IPS-NIHi11 (cell line): ENCODE measurements at regions not wholly inside any gene's neighbourhood (a gene's known extent, or its start where the extent isn't known, plus 50 kb on each side); places are given as distances from the start of the nearest gene placed in this dataset.

Source experiments
- DNase-seq: peaks from one replicate; pipeline ENCODE4 v3.0.0; 2012; ENCODE audit warnings: mixed read lengths, low spot score

DNA sequence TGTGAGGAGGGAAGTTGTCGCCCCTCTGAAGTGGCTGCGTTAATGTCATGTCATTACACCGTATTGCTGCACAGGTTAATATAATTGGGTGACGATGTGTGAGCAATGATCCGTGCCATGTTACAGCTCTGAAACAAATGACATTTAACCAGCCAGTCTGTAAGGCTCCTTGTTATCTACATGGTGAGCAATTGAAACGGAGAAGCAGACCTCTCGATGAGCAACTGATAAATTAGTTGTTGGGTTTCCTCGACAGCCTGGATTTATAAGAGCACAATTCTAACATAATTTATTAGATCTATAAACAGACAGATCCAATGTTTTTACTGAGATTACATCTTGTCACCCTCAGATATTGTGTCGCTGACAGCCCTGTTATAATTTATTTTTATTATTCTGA is 49.9 kb upstream of the MAFB start:
- no peak for DNase-seq

DNA sequence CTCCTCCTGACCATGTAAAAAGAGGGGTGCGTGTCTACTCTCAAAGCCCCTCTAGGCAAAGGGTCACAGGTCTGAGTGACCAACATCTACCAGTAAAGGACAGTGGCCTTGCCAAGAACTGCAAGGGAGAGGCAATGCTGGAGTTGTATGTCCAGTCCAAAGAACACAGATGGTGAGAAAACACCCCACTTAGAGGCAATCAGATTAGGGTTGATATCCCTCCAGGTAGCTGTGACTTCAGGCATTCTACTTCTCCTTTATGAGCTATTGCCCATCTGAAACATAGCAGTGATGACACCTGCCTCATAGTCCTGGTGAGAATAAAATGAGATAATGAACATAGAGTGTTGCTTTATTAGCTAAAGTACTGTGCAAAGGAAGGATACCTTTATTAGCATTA is 50.8 kb upstream of the MAFB start:
- no peak for DNase-seq

DNA sequence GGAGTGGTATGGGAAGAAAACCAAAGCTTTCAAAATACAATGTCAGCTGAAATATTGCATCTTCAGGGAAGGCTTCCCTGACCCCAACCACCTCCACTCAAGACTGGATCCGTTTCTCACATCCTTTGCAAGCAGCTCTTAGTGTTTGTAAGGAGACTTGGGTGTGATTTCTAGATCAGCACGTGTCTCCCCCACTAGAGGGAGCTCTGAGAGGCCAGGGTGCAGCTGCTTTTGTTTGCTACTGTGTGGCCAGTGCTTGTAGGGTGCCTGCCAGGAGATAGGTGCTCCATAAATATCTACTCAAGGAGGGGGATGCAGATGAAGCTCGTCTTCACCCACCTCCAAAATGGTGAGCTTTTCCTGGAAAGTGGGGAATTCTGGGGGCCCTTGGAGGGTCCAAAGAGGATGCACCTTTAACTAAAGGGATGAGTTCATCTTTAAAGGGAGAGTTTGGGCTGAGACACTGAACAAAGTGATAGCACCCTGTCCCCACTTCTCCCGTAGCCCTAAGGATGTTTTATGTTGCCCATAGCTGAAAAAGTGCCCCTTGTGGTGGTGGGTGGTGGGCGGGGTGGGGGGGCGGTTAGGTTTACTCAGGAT is 52.6 kb upstream of the MAFB start:
- peak; percentile 67 for DNase-seq

DNA sequence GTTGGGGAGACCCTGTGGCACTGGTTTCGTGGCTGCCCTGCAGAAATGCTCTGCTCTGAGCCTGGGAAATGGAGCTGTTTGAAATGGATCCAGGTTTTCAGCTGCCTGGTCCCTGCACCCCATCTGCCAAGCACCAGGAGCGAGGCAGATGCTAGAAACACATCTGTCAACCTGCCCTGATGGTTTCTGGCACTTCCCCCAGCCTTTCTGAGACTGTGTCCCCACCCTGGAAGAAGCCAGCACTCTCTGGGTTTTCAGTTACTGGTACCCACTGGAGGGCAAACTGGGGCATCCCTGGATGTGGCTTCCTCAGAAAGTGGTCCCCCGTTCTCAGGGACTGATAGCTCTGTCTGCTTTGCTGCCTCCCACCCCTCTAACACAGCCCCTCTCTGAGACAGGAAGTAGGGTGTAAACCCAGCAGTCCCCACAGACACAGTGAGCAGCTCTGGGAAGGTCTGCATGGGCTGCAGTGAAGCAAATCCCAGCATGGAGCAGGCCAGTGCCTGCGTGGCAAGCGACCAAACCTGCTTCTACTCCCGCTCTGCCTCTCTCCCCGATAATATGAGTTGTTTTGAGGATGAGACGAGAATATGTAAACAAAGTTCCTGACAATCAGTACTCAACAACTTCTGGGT is 54.2 kb upstream of the MAFB start:
- DNase-seq, result no peak

DNA sequence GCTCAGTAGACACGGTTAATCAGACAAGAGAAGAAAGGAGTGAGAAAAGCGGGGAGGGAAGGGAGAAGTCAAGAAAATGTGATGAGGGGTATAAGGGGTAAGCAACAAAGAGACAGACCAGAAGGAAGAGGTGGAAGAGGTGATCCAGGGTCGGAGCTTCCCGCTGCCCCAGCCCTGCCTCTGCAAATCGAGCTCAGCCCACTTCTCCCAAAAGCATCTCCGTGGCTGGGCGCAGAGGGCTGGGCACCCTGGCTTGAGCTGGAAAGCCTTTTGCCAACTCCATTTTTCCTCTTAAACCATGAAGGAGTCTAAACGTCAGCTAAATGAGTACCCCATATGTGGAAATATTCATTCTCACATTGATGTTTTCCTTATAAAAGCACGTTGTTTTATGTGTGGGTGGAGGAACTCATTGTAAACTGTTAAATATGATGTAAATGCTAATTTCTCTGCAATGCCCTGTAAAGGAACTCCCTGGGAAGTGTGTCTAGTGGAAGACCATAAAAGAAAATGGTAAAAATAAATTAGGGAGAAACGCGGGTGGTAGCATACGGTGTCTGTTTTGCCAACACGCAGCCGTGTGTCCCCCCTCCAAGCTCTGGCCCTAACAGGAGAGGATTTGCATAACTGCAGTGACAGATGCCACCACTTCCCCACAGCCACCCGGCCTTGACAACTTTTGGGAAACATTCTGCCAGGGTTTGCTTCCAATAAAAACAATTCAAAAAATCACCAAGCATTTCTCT is 55.2 kb upstream of the MAFB start:
- DNase-seq, result no peak

DNA sequence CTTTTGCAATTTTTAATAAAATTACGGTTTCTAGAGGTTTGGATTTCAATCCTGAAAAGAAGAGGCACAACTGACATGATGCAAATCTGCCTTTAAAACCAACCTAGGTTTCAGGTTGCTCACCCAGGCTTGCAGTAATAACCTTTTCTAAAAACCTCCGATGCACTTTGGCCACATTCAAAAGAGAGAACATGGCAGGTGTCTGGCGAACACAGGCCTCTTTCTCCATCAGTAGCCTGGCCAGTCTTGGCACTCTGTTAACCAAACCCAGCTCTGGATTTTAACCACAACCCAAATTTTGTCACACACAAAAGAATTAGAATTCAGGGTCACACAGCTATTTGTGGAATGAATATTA is 55.8 kb upstream of the MAFB start:
- DNase-seq, result no peak

DNA sequence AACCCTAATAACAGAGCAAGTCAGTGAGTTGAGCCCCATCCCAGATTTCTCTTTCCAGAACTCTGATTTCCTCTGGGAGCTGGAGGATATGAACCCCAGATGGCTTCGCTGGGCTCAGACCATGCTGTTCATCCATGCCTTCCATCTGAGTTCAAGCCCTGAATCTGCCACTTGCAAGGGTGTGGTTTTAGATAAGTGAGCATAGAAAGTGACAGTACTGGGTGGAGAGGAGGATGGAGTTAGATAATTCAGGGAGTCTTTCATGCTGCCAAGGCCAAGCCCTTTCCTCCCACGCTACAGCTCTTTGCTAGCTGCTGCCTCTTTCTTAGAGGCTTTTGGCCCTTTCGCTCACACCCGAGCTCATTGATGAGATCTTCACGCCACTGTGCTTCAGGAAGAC is 57.2 kb upstream of the MAFB start:
- no peak for DNase-seq

DNA sequence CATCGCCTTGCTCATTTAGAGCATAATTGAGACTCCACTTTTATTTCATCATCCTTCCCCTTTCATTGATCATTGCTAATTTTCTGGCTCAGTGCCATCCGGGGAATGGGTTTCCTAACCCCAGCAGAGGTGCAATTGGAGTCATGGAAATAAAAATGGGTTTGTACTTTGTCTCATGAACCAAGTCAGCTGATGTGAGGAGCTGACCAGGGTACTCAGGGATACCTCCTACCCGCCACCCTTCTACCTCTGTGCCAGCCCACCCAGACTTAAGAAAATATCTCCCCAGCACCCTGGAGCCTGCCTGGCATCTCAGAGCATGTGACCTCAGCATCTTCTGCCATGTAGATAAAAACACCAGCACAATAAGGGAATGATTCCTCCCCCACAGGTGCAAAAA is 59.1 kb upstream of the MAFB start:
- no peak for DNase-seq

DNA sequence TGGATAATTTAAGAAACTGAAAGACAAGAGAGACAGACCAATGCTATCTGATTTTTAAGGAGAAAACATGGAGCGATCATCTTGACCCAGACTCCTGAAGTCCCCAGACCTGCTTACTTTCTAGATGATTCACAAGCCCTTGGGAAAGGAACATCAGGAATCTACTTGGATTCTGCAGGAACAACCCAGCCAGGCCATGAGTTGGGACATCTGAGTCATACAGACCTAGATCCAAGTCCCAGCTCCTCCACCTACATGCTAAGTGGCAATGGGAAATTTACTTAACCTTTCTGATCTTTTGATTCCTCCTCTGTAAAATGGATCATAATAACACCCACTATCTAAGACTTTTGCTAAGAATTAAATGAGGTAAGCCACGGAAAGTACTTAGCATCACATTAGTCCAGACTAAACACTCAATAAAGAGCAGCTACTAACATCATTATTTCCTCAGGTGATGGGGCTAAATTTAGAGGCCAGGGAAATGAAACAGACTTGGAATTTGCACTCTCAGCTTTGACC is 61.0 kb upstream of the MAFB start:
- no peak for DNase-seq

DNA sequence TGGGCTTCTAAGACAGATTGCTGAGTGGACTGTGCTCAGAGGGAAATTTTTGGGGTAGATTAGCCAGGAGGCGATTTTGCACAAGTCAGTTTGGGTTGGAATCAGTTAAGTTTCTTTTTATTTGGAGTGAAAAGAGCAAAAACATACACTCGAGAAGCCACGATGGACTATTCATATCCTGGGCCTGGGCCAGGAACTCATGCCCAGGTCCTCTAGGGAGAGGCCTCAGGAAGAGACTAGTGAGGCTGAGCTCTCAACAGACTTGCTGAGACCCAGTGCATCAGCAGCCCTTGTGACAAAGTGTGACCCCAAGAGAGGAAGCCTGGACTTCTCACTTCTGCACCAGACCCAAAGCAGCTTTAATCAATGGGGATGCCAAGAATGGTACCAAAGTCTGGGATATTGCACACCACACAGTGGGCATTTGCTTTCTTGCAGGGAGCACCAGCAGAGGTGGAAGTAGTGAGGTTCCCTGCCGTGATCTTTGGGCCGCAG is 61.6 kb upstream of the MAFB start:
- DNase-seq, result no peak

DNA sequence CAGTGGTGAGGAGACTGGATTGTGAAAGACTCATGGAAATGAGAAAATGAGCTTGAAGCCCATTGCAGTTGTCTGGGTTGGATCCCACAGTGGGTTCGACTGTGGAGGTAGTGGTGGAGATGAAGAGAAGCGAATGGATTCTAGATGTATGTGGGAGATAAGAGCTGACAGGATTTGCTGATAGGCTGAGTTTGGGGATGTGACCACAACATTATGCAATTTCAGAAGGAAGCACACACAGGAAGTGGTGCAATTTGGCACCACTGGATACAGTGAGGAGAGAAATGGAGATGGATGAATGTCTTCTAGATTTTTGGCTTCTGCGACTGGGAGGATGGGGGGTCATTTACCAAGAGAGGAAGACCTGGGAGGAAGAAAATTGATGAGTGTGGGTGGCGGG is 64.4 kb upstream of the MAFB start:
- DNase-seq, result no peak

DNA sequence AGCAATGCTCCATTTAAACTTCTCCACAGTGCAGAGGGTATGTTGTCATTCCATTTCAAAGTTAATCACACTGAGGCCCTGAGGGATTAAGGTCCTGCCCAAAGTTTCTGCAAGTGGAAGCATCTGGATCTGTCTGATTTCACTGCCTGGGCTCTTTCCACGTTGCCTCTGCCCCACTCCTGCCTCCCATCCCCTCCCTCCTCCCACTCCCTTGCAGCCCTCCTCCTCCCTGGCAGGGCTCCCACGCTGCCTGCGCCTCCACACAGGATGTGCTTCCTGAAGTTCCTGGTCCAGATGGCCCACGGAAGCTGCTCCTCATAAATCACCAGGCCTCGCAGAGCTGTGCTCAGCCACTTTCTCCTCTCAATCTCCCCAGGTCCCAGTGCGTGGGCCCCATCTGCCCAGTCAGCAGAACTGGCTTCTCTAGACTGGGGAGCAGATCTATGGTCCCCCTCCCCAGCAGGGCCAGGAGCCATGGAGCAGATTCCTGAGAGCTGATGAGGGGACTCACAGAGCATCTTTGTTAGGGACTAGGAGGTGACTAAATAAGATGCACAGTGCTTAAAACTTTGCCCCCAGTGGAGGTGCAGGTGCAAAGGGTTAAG is 65.4 kb upstream of the MAFB start:
- DNase-seq, result no peak

DNA sequence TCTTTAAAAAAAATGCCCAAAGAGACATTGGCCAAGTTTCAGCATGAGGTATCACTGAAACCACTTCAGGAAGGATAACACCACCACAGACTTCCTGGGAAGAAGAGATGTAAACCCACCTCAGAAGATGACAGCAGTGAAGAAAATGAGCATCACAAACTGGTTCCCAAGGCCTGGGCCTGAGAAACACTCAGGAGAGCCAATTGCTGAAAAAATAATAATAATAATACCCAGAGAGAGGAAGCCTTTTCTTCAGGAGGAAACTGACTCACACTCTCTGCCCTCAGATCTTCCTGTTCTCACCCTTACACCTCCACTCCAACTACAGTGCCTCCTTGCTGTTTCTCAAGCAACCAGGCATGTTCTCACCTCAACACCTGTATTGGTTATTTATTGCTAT is 68.1 kb upstream of the MAFB start:
- no peak for DNase-seq

DNA sequence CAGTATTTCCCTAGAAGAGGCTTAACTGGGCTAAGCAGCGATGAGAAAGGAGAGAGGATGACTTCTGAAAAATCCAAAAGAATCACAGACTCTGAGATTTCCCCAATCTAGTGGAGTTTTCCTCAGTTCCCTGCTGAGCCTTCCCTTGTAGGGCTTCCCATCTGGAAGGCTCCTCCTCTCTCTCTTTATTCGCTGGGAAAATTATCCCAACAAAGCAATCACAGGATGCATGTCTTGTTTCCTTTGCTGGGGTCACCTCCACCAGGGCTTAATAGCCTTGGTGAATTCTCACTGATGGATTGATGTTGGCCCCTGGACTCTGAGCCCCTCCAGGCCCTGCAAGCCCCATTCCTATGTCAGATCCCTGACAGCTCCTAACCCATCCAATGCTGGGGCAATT is 69.8 kb upstream of the MAFB start:
- DNase-seq, result no peak

DNA sequence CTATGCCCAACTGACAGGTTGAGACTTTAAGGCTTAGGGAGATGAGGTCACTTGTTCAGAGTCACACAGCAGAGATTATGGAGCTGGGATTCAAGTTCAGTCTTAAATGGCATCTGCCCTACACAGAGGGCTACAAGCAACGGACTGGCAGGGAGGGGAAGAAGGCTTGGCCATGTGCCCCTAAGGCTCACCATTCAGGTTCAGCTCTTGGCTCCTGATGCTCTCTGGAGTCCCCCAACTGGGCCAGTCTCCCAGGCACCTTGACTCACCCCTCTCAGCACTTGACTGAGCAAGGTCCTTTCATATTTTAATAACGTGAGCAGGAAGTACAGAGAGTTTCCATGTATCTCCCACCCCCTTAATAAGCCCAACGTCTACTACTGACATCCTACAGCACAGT is 71.4 kb upstream of the MAFB start:
- DNase-seq, result no peak

DNA sequence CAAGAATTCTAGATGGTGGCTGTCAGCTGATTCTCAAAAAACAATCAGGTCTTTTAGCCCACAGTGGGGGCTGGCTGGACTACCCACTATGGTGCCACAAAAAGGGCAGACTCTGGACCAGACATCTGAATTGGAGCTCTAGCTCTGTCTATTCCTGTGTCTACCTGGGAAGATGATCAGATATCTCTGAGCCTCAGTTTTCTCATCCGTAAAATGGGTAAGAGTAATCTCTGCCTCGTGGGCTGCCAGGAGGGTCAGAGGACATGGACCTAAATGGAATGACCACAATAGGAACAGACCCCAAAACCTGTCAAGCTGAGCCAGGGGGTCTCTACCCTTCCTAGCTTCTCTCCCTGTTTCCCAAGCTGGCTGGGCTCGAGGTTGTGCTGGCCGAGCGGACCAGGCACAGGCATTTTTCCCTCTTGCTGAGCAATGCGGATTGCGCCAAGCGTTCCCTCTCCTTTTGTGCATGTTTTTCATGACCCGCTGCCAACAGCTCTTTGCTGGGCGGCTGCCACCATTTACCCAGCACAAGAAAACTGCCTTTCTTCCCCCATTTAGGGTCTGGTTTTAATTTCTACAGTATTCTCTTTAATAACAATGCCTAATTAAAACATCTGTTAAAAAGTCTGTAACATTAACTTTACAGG is 74.7 kb upstream of the MAFB start:
- no peak for DNase-seq

DNA sequence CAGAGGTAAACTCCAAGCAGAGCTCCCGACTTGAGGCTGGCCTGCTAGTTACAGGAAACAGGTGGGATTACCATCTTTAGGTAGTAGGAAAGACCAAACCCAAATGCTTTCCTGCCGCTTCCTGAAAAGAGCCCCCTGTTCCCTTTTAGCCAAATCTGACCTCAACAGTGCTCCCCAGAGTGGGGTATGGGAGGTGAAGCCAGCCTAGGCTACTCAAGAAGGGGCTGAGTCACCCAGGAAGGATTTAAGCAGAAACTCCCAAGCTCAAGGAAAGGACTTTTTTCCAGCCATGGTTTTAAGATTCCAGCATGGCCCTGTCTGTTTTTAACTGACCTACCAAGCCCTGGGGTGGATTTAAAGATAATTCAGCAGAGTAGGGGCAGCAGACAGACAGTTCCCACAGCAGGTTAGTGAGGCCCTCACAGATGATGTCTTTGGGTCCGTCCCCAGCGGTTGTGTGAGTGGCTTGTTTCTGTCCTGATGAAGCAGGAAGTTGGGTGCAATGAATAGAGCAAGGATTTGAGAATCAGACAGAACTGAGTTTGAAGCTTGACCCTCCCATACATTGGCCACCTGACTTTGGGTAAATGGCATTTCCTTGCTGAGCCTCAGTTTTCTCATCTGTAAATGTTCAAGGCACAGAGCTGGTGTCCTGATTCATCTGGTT is 76.9 kb upstream of the MAFB start:
- no peak for DNase-seq

DNA sequence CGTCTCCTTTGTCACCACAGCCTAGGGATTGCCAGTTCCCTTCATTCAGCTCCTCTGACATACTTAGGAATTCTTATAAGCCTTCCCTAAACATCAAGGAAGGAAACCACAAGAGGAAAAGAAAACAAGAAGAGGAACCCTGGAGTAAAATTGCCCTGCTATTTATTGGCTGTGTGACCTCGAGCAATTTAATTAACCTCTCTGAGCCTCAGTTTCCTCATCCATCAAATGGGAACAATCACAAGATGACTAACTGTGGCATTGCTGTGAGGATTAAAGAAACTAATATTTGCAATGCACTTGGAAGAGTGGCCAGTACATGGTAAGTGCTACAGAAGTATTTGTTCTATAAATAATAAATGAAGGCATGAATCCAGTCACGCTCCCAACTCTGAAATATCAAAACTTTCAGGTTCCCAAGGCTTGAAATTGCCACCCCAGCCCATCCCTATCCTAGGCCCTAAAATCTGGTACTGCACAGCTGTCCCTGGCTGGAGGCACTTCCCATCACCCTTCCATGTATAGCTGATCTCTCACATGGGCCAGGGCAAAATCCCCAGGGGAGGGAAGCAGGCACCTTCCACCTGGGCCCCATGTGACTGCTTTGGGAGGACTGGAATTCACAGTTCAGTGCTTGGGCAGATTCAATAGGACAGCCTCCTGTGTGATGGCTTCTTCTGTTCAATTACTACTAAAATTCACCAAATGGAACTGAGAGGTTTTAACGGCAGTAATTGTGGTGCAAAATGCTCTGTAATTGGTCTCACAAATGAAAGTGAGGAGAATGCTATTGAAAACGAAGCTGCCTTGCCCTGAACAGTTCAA is 78.0 kb upstream of the MAFB start:
- no peak for DNase-seq

DNA sequence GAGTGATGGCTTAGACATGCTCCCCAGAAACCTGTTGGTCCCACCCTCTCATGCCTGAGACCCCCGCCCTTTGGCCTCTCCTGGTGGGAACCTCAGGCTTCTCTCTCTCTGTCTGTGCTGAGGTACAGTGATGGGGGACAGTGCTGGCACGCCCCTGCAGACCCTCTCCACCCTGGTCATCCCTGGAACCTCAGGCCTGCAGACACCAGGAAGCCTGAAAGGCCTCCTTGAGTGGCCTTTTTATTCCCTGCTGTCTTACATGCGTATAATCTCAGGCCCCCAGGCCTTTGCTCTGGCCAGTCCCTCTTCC is 78.5 kb upstream of the MAFB start:
- DNase-seq, result no peak

DNA sequence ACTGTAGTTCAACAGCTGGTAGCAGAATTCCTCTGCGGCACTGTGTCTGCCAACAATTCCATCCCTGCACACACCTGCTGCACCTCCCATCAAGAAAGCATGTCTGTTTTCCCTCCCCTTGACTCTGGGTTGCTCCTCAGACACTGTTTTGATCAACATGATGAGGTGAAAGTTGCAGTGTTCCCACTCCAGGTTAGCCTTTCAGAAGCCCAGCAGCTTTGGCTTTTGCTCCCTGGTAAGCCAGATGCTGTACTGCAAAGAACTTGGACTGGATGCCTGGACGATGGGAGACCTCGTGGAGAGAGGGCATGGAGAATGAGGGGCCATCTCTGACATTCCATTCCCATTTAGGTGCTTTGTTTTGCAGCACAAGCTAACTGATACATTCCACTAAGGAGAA is 79.1 kb upstream of the MAFB start:
- DNase-seq, result no peak

DNA sequence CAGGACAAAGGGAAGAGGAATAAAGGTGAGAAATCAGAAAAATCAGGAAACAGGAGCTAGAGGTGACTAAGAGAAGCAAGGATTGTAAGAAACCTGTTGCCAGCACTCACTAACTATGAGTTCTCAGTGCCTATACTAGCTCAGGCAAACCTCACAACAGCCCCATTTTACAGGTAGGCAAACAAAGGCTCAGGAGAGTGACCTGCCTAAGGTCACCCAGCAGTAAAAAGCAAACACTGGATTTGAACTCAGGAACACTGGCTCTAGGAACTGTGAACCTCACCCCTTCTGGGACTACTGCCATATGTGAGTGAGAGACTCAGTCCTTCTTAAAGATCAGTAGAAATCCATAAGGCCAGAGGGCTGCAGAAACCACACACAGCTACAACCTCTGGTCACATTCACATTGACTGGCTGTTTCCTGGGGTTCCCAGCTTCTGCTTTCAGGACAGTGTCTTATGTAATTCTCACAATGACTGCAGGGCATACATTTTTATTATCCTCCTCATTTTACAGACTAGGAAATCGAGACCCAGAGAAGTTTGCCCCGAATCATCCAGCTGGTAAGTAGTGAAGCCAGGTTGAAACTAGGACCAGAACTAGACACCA is 80.7 kb upstream of the MAFB start:
- DNase-seq, result no peak
